Lung (tissue), 11 donors: ENCODE measurements at regions not wholly inside any gene's neighbourhood (a gene's known extent, or its start where the extent isn't known, plus 50 kb on each side); places are given as distances from the start of the nearest gene placed in this dataset.

Experiments
- ATAC-seq: fragments of 200-7000 bp; cut with Tn5 transposase; one replicate; pipeline ENCODE4 v1.9.1; 2020; ENCODE audit warnings: moderate number of reproducible peaks; ENCODE audit not compliant: insufficient read depth, low FRiP score
- DNase-seq, 3 donors: peaks; one replicate each; pipeline ENCODE4 v3.0.0-alpha.2; 2013 to 2017
- H3K27ac ChIP-seq, 2 donors: one replicate each; pipeline ENCODE4 v1.5.1; 2013; ENCODE audit warnings: mild to moderate bottlenecking in 2 of 2, moderate library complexity in 2 of 2, control low read depth in 1 of 2, inconsistent platforms in 1 of 2, low read depth in 1 of 2, low read length in 1 of 2
- H3K27me3 ChIP-seq, 3 donors: one replicate each; pipeline ENCODE4 v1.5.1; 2013; ENCODE audit warnings: low read length in 2 of 3; ENCODE audit not compliant: control insufficient read depth in 3 of 3, insufficient read depth in 3 of 3
- H3K36me3 ChIP-seq, 4 donors: one replicate each; pipeline ENCODE4 v1.5.1; 2013; ENCODE audit warnings: low read length in 4 of 4, mild to moderate bottlenecking in 1 of 4, moderate library complexity in 1 of 4; ENCODE audit not compliant: control insufficient read depth in 4 of 4, insufficient read depth in 4 of 4
- H3K4me1 ChIP-seq, 5 donors: one replicate each; pipeline ENCODE4 v1.5.1; 2013; ENCODE audit warnings: low read length in 5 of 5, mild to moderate bottlenecking in 2 of 5, moderate library complexity in 1 of 5; ENCODE audit not compliant: control insufficient read depth in 5 of 5, insufficient read depth in 5 of 5
- H3K4me3 ChIP-seq: one replicate; pipeline ENCODE4 v1.5.1; 2013; ENCODE audit warnings: mild to moderate bottlenecking, control low read depth, moderate library complexity
- H3K9ac ChIP-seq, 2 donors: one replicate each; pipeline ENCODE4 v1.5.1; 2013; ENCODE audit warnings: low read length in 2 of 2, control low read depth in 1 of 2; ENCODE audit not compliant: insufficient read depth in 1 of 2
- H3K9me3 ChIP-seq, 4 donors: one replicate each; pipeline ENCODE4 v1.5.1; 2013; ENCODE audit warnings: low read length in 3 of 4, mild to moderate bottlenecking in 1 of 4, moderate library complexity in 1 of 4; ENCODE audit not compliant: control insufficient read depth in 4 of 4, insufficient read depth in 3 of 4
- CTCF ChIP-seq: IDR thresholded peaks from 2 replicates; pipeline ENCODE4 v1.5.1; 2012; ENCODE audit warnings: mild to moderate bottlenecking; ENCODE audit errors: control extremely low read depth, extremely low read depth
- WGBS, 2 donors: extraction: QIAGEN DNeasy Blood & Tissue Kit; methylation state at CpG; one replicate each; pipeline ENCODE4 v1.1.7; 2013; 5-methylcytosine and 5-hydroxymethylcytosine counted together
- donor health status: control.
- donor health status: control.
- donor health status: Bipolar disorder and iron deficiency.
- donor health status: healthy.
- donor health status: DM: yes; HTN: yes; CAD: no.

- Histone ChIP-seq H3K4me1 (no peaks in the 10 kb centered on the region), H3K9ac (no peak overlapping the region), H3K36me3 (no peaks in the 10 kb centered on the region), H3K9me3 (no peaks in the 10 kb centered on the region), H3K27me3 (no peaks in the 10 kb centered on the region), H3K27ac (no peak overlapping the region), H3K4me3 (no peak overlapping the region)
- WGBS, 2 donors, result 57 to 63% methylated on average over 4 of the region's 4 CpGs
- no peak for DNase-seq
- no peak for TF ChIP-seq CTCF
- ATAC-seq, result no peak
These were observed 293.1 kb downstream of the ZEB1 start for GRCh38 chr10:31612082-31612481.

- Histone ChIP-seq H3K36me3 (no peaks in the 10 kb centered on the region), H3K9me3 (no peaks in the 10 kb centered on the region), H3K4me1 (peaks cover 0 to 2% (median 0%) of the 10 kb centered on the region in 5 donors), H3K27me3 (no peaks in the 10 kb centered on the region), H3K4me3 (no peak overlapping the region), H3K9ac (no peak overlapping the region), H3K27ac (no peak overlapping the region)
- ATAC-seq, result no peak
- no peak for TF ChIP-seq CTCF
- 85 to 90% methylated on average over 7 of the region's 7 CpGs for WGBS, 2 donors
- no peak for DNase-seq
These were observed 292.1 kb downstream of the ZEB1 start for GRCh38 chr10:31611161-31611560.

GRCh38 chr10:31607481-31607880 is 288.5 kb downstream of the ZEB1 start:
- Histone ChIP-seq H3K9ac (no peak overlapping the region), H3K9me3 (no peaks in the 10 kb centered on the region), H3K4me3 (no peak overlapping the region), H3K27me3 (no peaks in the 10 kb centered on the region), H3K27ac (no peak overlapping the region), H3K4me1 (peaks cover 0 to 11% (median 4%) of the 10 kb centered on the region in 5 donors), H3K36me3 (no peaks in the 10 kb centered on the region)
- no peak for TF ChIP-seq CTCF
- DNase-seq (no peak), ATAC-seq (no peak)
- WGBS, 2 donors, result 90 to 91% methylated on average over 3 of the region's 3 CpGs

- Histone ChIP-seq H3K9ac (no peak overlapping the region), H3K9me3 (no peaks in the 10 kb centered on the region), H3K4me1 (peaks cover 0 to 13% (median 4%) of the 10 kb centered on the region in 5 donors), H3K27ac (no peak overlapping the region), H3K4me3 (no peak overlapping the region), H3K27me3 (no peaks in the 10 kb centered on the region), H3K36me3 (no peaks in the 10 kb centered on the region)
- DNase-seq, result peak in 1 of 3 donors; percentile 41
- TF ChIP-seq CTCF, result no peak
- ATAC-seq, result no peak
These were observed 287.8 kb downstream of the ZEB1 start for GRCh38 chr10:31606841-31607240.
